ENCODE measurements at regions not wholly inside any gene's neighbourhood (a gene's known extent, or its start where the extent isn't known, plus 50 kb on each side); places are given as distances from the start of the nearest gene placed in this dataset.
"Not testable (repeated sequence)": the region's sequence is repeated elsewhere in the genome, so short reads cannot be mapped to it uniquely, and the experiment has no call there.

- DNase-seq (ENCODE audit: low spot score) = no peak
- intact Hi-C loops (cut with micrococcal nuclease) = no loop called here
- no peaks in the 10 kb centered on the region for H3K27me3 Mint-ChIP-seq (ENCODE audit: low read depth)
- H3K4me3 Mint-ChIP-seq (ENCODE audit: low read depth) = no peak overlapping the region
- no peaks in the 10 kb centered on the region for H3K4me1 Mint-ChIP-seq (ENCODE audit: low read depth)
- no peaks in the 10 kb centered on the region for H3K36me3 Mint-ChIP-seq (ENCODE audit: low read depth)
- peaks cover 20% of the 10 kb centered on the region for H3K9me3 Mint-ChIP-seq
- H3K27ac Mint-ChIP-seq = no peak overlapping the region
These were observed 434.5 kb upstream of the KCND2 start for GRCh38 chr7:119838444-119838843.

- Mint-ChIP-seq H3K4me3 (ENCODE audit: low read depth) (no peak overlapping the region), H3K9me3 (peaks cover 30% of the 10 kb centered on the region), H3K27me3 (ENCODE audit: low read depth) (no peaks in the 10 kb centered on the region), H3K4me1 (ENCODE audit: low read depth) (no peaks in the 10 kb centered on the region), H3K27ac (no peak overlapping the region), H3K36me3 (ENCODE audit: low read depth) (no peaks in the 10 kb centered on the region)
- no peak for DNase-seq (ENCODE audit: low spot score)
- intact Hi-C loops (cut with micrococcal nuclease) = no loop called here
These were observed 430.6 kb upstream of the KCND2 start for GRCh38 chr7:119842337-119842736.

GRCh38 chr7:119842786-119843185 is 430.2 kb upstream of the KCND2 start:
- no peaks in the 10 kb centered on the region for H3K36me3 Mint-ChIP-seq (ENCODE audit: low read depth)
- no peaks in the 10 kb centered on the region for H3K27me3 Mint-ChIP-seq (ENCODE audit: low read depth)
- intact Hi-C loops (cut with micrococcal nuclease) = no loop called here
- H3K4me1 Mint-ChIP-seq (ENCODE audit: low read depth) = no peaks in the 10 kb centered on the region
- H3K4me3 Mint-ChIP-seq (ENCODE audit: low read depth) = no peak overlapping the region
- H3K27ac Mint-ChIP-seq = no peak overlapping the region
- no peak for DNase-seq (ENCODE audit: low spot score)
- peaks cover 30% of the 10 kb centered on the region for H3K9me3 Mint-ChIP-seq

- H3K36me3 Mint-ChIP-seq (ENCODE audit: low read depth) = no peaks in the 10 kb centered on the region
- no peak overlapping the region for H3K27ac Mint-ChIP-seq
- no peak overlapping the region for H3K4me3 Mint-ChIP-seq (ENCODE audit: low read depth)
- H3K27me3 Mint-ChIP-seq (ENCODE audit: low read depth) = no peaks in the 10 kb centered on the region
- no peak for DNase-seq (ENCODE audit: low spot score)
- intact Hi-C loops (cut with micrococcal nuclease) = no loop called here
- no peaks in the 10 kb centered on the region for H3K4me1 Mint-ChIP-seq (ENCODE audit: low read depth)
- H3K9me3 Mint-ChIP-seq = peaks cover 47% of the 10 kb centered on the region
These were observed 411.6 kb upstream of the KCND2 start for GRCh38 chr7:119861385-119861784.

- Mint-ChIP-seq H3K9me3 (peaks cover 25% of the 10 kb centered on the region), H3K27ac (no peak overlapping the region), H3K4me3 (ENCODE audit: low read depth) (no peak overlapping the region), H3K27me3 (ENCODE audit: low read depth) (no peaks in the 10 kb centered on the region), H3K36me3 (ENCODE audit: low read depth) (no peaks in the 10 kb centered on the region), H3K4me1 (ENCODE audit: low read depth) (no peaks in the 10 kb centered on the region)
- DNase-seq (ENCODE audit: low spot score) = no peak
- intact Hi-C loops (cut with micrococcal nuclease) = no loop called here
These were observed 404.6 kb upstream of the KCND2 start for GRCh38 chr7:119868387-119868786.

GRCh38 chr7:119879835-119880234 is 393.1 kb upstream of the KCND2 start:
- Mint-ChIP-seq H3K4me3 (ENCODE audit: low read depth) (no peak overlapping the region), H3K36me3 (ENCODE audit: low read depth) (no peaks in the 10 kb centered on the region)

GRCh38 chr7:119886007-119886406 is 387.0 kb upstream of the KCND2 start:
- intact Hi-C loops (cut with micrococcal nuclease) = no loop called here
- no peaks in the 10 kb centered on the region for H3K36me3 Mint-ChIP-seq (ENCODE audit: low read depth)

More at GRCh38 chr7:119879835-119880234, 393.1 kb upstream of the KCND2 start:
- intact Hi-C loops (cut with micrococcal nuclease) = no loop called here
- no peak overlapping the region for H3K27ac Mint-ChIP-seq
- peaks cover 25% of the 10 kb centered on the region for H3K9me3 Mint-ChIP-seq
- no peaks in the 10 kb centered on the region for H3K27me3 Mint-ChIP-seq (ENCODE audit: low read depth)
- no peaks in the 10 kb centered on the region for H3K4me1 Mint-ChIP-seq (ENCODE audit: low read depth)
- no peak for DNase-seq (ENCODE audit: low spot score)

GRCh38 chr7:119886525-119886924 is 386.4 kb upstream of the KCND2 start:
- H3K27me3 Mint-ChIP-seq (ENCODE audit: low read depth); H3K27ac Mint-ChIP-seq; H3K4me3 Mint-ChIP-seq (ENCODE audit: low read depth); H3K4me1 Mint-ChIP-seq (ENCODE audit: low read depth); DNase-seq (ENCODE audit: low spot score); intact Hi-C loops (cut with micrococcal nuclease); H3K36me3 Mint-ChIP-seq (ENCODE audit: low read depth): not testable (repeated sequence)
- peaks cover 27% of the 10 kb centered on the region for H3K9me3 Mint-ChIP-seq

More at GRCh38 chr7:119886007-119886406, 387.0 kb upstream of the KCND2 start:
- H3K9me3 Mint-ChIP-seq = peaks cover 24% of the 10 kb centered on the region
- no peaks in the 10 kb centered on the region for H3K27me3 Mint-ChIP-seq (ENCODE audit: low read depth)
- DNase-seq (ENCODE audit: low spot score) = no peak
- no peak overlapping the region for H3K27ac Mint-ChIP-seq
- no peaks in the 10 kb centered on the region for H3K4me1 Mint-ChIP-seq (ENCODE audit: low read depth)
- H3K4me3 Mint-ChIP-seq (ENCODE audit: low read depth) = no peak overlapping the region

GRCh38 chr7:119888251-119888650 is 384.7 kb upstream of the KCND2 start:
- Mint-ChIP-seq H3K4me1 (ENCODE audit: low read depth) (no peaks in the 10 kb centered on the region), H3K9me3 (peaks cover 27% of the 10 kb centered on the region), H3K36me3 (ENCODE audit: low read depth) (no peaks in the 10 kb centered on the region), H3K4me3 (ENCODE audit: low read depth) (no peak overlapping the region), H3K27ac (no peak overlapping the region), H3K27me3 (ENCODE audit: low read depth) (no peaks in the 10 kb centered on the region)
- no peak for DNase-seq (ENCODE audit: low spot score)
- intact Hi-C loops (cut with micrococcal nuclease) = no loop called here

- peaks cover 16% of the 10 kb centered on the region for H3K9me3 Mint-ChIP-seq
- H3K27me3 Mint-ChIP-seq (ENCODE audit: low read depth) = no peaks in the 10 kb centered on the region
- no peaks in the 10 kb centered on the region for H3K4me1 Mint-ChIP-seq (ENCODE audit: low read depth)
- intact Hi-C loops (cut with micrococcal nuclease) = no loop called here
- H3K27ac Mint-ChIP-seq = no peak overlapping the region
- DNase-seq (ENCODE audit: low spot score) = no peak
- no peak overlapping the region for H3K4me3 Mint-ChIP-seq (ENCODE audit: low read depth)
- no peaks in the 10 kb centered on the region for H3K36me3 Mint-ChIP-seq (ENCODE audit: low read depth)
These were observed 382.3 kb upstream of the KCND2 start for GRCh38 chr7:119890631-119891030.

GRCh38 chr7:119895320-119895719 is 377.7 kb upstream of the KCND2 start:
- Mint-ChIP-seq H3K9me3 (peaks cover 20% of the 10 kb centered on the region), H3K27ac (no peak overlapping the region), H3K4me3 (ENCODE audit: low read depth) (no peak overlapping the region), H3K36me3 (ENCODE audit: low read depth) (no peaks in the 10 kb centered on the region), H3K4me1 (ENCODE audit: low read depth) (no peaks in the 10 kb centered on the region), H3K27me3 (ENCODE audit: low read depth) (no peaks in the 10 kb centered on the region)
- intact Hi-C loops (cut with micrococcal nuclease) = no loop called here
- no peak for DNase-seq (ENCODE audit: low spot score)

- Mint-ChIP-seq H3K27me3 (ENCODE audit: low read depth) (no peaks in the 10 kb centered on the region), H3K36me3 (ENCODE audit: low read depth) (no peaks in the 10 kb centered on the region), H3K27ac (no peak overlapping the region), H3K9me3 (peaks cover 14% of the 10 kb centered on the region), H3K4me1 (ENCODE audit: low read depth) (no peaks in the 10 kb centered on the region), H3K4me3 (ENCODE audit: low read depth) (no peak overlapping the region)
- no peak for DNase-seq (ENCODE audit: low spot score)
- intact Hi-C loops (cut with micrococcal nuclease) = no loop called here
These were observed 376.6 kb upstream of the KCND2 start for GRCh38 chr7:119896386-119896785.

GRCh38 chr7:119900996-119901672 is 371.8 kb upstream of the KCND2 start:
- H3K9me3 Mint-ChIP-seq = peaks cover 19% of the 10 kb centered on the region
- H3K27me3 Mint-ChIP-seq (ENCODE audit: low read depth) = no peaks in the 10 kb centered on the region
- no peak for DNase-seq (ENCODE audit: low spot score)
- H3K4me3 Mint-ChIP-seq (ENCODE audit: low read depth) = no peak overlapping the region
- H3K4me1 Mint-ChIP-seq (ENCODE audit: low read depth) = no peaks in the 10 kb centered on the region
- H3K36me3 Mint-ChIP-seq (ENCODE audit: low read depth) = no peaks in the 10 kb centered on the region
- intact Hi-C loops (cut with micrococcal nuclease) = no loop called here
- no peak overlapping the region for H3K27ac Mint-ChIP-seq

- DNase-seq (ENCODE audit: low spot score) = no peak
- H3K36me3 Mint-ChIP-seq (ENCODE audit: low read depth) = no peaks in the 10 kb centered on the region
- H3K4me3 Mint-ChIP-seq (ENCODE audit: low read depth) = no peak overlapping the region
- no peaks in the 10 kb centered on the region for H3K27me3 Mint-ChIP-seq (ENCODE audit: low read depth)
- H3K27ac Mint-ChIP-seq = no peak overlapping the region
- intact Hi-C loops (cut with micrococcal nuclease) = no loop called here
- H3K9me3 Mint-ChIP-seq = peaks cover 14% of the 10 kb centered on the region
- no peaks in the 10 kb centered on the region for H3K4me1 Mint-ChIP-seq (ENCODE audit: low read depth)
These were observed 369.9 kb upstream of the KCND2 start for GRCh38 chr7:119903085-119903484.
